GDM1 (cell line): ENCODE measurements at regions not wholly inside any gene's neighbourhood (a gene's known extent, or its start where the extent isn't known, plus 50 kb on each side); places are given as distances from the start of the nearest gene placed in this dataset.

Experiments used
- DNase-seq: peaks from one replicate; lab custom pipeline; 2025; lab: John Stamatoyannopoulos, UW

- no peak for DNase-seq
Observed at GRCh38 chr18:7349181-7349837, 118.4 kb downstream of the LRRC30 start.

- DNase-seq: no peak
Observed at GRCh38 chr18:7358989-7359726, 128.3 kb downstream of the LRRC30 start.

- DNase-seq: no peak
Observed at GRCh38 chr18:7360606-7361170, 129.8 kb downstream of the LRRC30 start.

- DNase-seq: no peak
Observed at GRCh38 chr18:7363338-7363737, 132.4 kb downstream of the LRRC30 start.

DNA sequence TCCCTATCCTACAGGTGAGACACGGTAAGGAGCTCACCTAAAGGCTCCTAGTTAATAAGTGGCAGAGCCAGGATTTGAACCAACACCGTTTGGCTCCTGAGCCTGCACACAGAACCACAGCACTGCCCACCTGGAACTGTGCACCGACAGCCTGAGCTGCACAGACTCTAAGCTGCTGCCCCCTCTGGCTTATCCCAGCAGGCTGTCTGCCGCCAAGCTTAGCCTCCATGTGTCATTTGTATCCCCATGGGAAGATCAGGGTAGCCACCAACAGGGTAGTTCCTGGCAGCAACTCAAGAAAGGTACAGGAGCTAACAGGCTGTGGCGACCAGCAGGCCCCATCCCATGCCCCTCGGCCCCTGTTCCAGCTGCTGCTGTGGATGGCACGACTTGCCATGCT, 135.7 kb downstream of the LRRC30 start:
- DNase-seq: no peak

- DNase-seq: peak; percentile 17
Observed at GRCh38 chr18:7367336-7367735, 136.4 kb downstream of the LRRC30 start.

DNA sequence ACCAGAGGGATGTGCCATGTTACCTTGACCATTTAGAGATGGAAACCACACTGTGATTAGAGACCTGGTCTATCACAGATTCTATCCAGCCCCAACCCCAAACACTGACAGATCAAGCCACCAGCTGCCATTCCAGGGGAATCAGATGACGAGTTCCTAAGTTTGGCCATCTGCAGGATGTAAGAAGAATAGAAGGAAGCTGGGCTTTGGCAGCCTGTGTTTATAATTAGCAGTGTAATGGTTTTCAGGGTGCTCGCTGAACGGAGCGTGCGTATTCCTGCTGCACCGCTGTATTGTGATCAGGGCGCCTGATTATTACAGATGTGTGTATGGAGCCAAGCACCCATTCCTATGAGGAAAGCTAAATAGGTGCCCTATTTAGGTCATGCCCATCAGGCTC, 138.1 kb downstream of the LRRC30 start:
- DNase-seq: peak; percentile 21

DNA sequence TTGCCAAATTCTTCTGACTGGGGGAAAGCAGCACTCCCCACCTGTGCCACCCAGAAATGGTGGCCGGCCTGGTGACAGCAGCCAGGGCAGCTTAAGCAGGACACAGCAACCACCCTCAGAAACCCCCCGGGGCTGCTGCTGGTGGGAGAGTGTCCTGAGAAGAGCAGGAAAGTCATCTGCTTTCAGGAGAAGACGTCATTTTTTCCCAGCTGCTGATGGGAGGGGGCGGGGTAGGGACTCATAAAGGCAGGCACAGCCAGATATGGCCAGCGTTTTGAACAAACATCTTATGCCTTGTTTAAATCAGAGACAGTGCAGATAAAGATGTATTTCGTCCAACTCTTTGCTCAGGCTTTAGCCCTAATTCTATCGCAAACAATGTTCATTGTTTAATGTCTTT, 139.5 kb downstream of the LRRC30 start:
- DNase-seq: no peak

DNA sequence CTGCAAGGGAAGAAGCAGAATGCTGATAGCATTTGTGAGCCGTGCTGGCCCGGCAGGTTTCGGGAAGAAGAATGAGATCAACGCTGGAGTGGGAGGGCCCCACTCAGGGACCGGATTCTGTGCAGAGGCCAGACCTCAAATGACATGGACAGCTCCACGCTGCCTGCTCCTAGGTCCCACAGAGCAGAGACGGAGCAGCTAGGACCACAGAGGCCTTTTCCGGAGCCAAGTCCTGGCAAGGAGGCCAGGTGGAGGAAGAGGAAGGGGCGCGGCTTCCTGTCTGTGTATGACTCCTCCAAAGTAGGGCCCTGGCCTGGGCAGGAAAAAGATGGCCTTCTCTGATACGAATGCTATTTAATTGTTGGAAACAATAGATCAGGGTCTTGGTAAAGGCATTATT, 139.9 kb downstream of the LRRC30 start:
- DNase-seq: peak; percentile 96

GRCh38 chr18:7373441-7373840, 142.6 kb downstream of the LRRC30 start:
- DNase-seq: peak; percentile 7

DNA sequence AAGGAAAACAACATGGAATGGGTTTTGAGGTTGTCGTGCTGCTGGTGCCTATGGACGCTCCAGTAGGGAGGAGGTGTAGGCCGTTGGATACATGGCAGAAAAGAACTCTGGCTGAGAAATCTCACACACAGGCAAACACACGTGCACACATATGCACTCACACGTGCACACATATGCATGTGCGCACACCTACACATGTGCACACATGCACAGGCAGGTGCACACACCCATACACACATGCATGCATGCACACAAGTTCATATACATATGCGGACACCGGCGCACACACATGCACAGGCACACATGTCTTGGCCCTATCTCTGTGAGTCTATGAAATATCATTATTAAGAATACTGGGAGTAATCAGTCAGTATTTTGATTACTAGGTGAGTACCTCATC, 150.4 kb downstream of the LRRC30 start:
- DNase-seq: no peak

DNA sequence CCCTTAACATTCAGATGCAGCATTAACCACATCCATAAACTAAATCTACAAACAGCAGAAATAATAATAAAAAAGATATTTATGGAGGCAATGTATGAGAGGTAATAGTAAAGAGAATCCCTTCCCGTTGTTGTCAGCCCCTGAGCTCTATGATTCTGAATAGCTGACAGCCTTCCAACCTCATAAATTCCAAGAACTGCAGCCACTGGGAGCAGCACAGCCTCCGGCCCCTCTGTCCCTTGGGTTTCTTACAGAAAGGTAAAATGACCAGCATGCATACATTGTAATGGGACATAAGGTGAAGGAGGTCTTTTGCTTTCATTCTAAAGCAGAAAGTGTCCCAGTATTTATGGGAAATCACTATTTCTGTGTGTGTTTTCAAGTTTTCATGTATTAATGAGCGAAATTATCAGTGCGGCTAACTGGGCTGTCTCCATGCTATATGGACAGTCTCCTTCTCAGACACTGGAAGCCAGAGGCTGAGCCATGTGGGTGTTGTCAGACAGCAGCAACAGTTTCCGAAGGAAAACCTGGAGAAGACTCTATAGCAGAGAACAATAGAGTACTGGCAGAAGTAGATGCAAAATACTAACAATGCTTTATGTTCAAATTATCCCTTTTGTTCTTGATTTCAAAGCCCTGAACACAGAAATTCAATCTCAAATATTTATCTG, 151.6 kb downstream of the LRRC30 start:
- DNase-seq: no peak

GRCh38 chr18:7383002-7383980, 152.4 kb downstream of the LRRC30 start:
- no peak for DNase-seq

DNA sequence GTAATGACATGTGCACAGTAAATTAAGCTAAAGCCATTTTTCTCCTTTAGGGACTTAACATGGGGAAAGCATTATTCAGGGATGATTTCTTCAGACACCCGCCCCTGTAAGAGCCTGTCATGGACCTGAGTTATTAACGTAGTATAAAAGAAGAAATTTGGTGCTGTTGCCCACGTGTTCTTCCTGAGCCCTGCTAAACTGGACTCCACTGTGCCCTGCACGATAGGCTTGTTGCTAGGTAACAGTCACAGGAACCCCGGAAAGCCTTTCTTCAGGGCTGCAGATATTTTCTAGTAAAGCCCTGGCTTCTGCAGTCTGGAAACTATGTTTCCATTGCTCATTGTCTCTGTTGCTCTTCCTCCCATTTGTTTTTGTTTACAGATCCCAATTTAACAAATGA, 157.9 kb downstream of the LRRC30 start:
- DNase-seq: no peak

GRCh38 chr18:7390731-7391492, 160.0 kb downstream of the LRRC30 start:
- no peak for DNase-seq

- no peak for DNase-seq
Observed at GRCh38 chr18:7393080-7393479, 162.2 kb downstream of the LRRC30 start.

- no peak for DNase-seq
Observed at GRCh38 chr18:7394050-7394659, 163.3 kb downstream of the LRRC30 start.

GRCh38 chr18:7395566-7395965, 164.7 kb downstream of the LRRC30 start:
- no peak for DNase-seq

DNA sequence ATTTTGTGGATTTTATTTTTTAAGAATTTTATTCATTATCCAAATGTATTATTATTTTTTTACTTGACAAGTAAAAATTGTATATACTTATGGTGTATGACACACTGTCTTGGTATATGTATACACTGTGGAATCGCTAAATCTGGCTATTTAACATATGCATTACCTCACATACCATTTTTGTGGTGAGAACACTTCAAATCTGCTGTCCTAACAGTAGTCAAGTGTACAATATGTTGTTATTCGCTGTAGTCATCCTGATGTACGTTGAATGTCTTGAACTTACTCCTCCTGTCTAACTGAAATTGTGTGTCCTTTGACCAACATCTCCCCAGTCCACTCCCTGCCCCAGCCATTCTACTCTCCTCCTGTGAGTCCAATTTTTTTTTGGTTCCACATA, 153.2 kb upstream of the PTPRM start:
- DNase-seq: no peak

DNA sequence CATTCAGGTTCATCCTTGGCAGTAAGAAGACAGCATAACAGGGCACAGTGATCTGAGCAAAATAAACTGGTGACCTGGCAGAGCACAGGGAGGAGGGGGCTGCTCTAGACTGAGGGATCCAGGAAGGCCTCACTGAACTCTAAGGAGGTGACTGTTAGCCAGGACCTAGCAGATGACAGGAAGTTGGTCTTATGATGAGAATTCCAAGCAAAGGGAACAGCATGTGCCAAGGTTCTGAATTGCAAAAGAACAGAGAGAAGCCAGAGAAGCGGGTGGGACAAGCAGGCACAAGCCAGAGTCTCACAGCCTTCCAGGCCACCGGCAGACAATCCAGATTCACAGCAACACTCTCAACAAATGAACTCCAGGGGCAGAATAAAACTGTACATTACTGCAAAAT, 152.7 kb upstream of the PTPRM start:
- no peak for DNase-seq
